HepG2 (cell line): ENCODE measurements at regions not wholly inside any gene's neighbourhood (a gene's known extent, or its start where the extent isn't known, plus 50 kb on each side); places are given as distances from the start of the nearest gene placed in this dataset.

Source experiments
- ATAC-seq: fragments of 200-7000 bp; cut with Tn5 transposase; 3 replicates; pipeline ENCODE4 v1.9.1; 2020; ENCODE audit warnings: mild to moderate bottlenecking, moderate library complexity
- BruUV-seq: library from RNA; stranded (reverse); fragments of 400-500 nt; replicated peaks from 2 replicates; lab custom pipeline; 2021; lab: Mats Ljungman, UMichigan
- CTCF ChIA-PET: fragments of 300-600 bp; formaldehyde crosslinking; extraction: SDS; loops from one replicate; lab custom pipeline; 2021; ENCODE audit warnings: low total read pairs, inconsistent platforms, low intra/inter-chr PET ratio; lab: Yijun Ruan, JAX
- POLR2A ChIA-PET: fragments of 350-600 bp; sonication (Branson Sonifier 250); formaldehyde crosslinking; loops from one replicate; lab custom pipeline; 2020; ENCODE audit warnings: antibody characterized with exemption, inconsistent platforms; lab: Yijun Ruan, JAX
- DNase-seq: peaks from one replicate; pipeline ENCODE4 v3.0.0-alpha.2; 2015; ENCODE audit warnings: low spot score
- FAIRE-seq: peaks from 3 replicates; lab custom pipeline; 2011; peaks lifted over from hg19 to GRCh38; lab: Jason Lieb, UNC
- H2AFZ ChIP-seq: one replicate; pipeline ENCODE4 v1.6.1; 2011; ENCODE audit warnings: low read length, inconsistent platforms
- H3K27ac ChIP-seq: fragments of 300-600 bp; 3 replicates; pipeline ENCODE4 v1.8.0; 2011; ENCODE audit warnings: mixed run types, mild to moderate bottlenecking, mixed read lengths, low read length, inconsistent platforms; ENCODE audit not compliant: insufficient read depth; ENCODE audit errors: extremely low read length
- H3K27me3 ChIP-seq, 2 experiments: fragments of 200-600 bp in 1 of 2; 2 replicates in 1 of 2; 3 replicates in 1 of 2; pipeline versions ENCODE4 v1.6.0 to v1.8.0; 2011; ENCODE audit warnings: low read length in 2 of 2, mild to moderate bottlenecking in 2 of 2, moderate library complexity in 2 of 2, inconsistent platforms in 1 of 2; ENCODE audit not compliant: insufficient read depth in 2 of 2, control insufficient read depth in 1 of 2
- H3K36me3 ChIP-seq, 2 experiments: fragments of 200-600 bp in 1 of 2; replicated peaks in 1 of 2; 2 replicates in 1 of 2; 3 replicates in 1 of 2; pipeline versions ENCODE4 v1.5.1 to v1.8.0; 2011; ENCODE audit warnings: low read length in 2 of 2, inconsistent platforms in 1 of 2; ENCODE audit not compliant: insufficient read depth in 2 of 2, control insufficient read depth in 1 of 2
- H3K4me1 ChIP-seq: 2 replicates; pipeline ENCODE4 v1.5.1; 2012; ENCODE audit warnings: low read length, inconsistent platforms; ENCODE audit not compliant: insufficient read depth
- H3K4me2 ChIP-seq: 2 replicates; pipeline ENCODE4 v1.6.0; 2011; ENCODE audit warnings: low read depth, low read length, inconsistent platforms
- H3K4me3 ChIP-seq, 3 experiments: fragments of 200-600 bp in 1 of 3; sonication (generic), shearing (Covaris generic) in 1 of 3; replicated peaks in 1 of 3; 2 replicates each; pipeline ENCODE4 v1.5.1; 2011 to 2016; ENCODE audit warnings: low read length in 3 of 3, inconsistent platforms in 2 of 3, low read depth in 2 of 3, mild to moderate bottlenecking in 2 of 3, control low read depth in 1 of 3, mixed read lengths in 1 of 3; ENCODE audit not compliant: insufficient read depth in 1 of 3
- H3K79me2 ChIP-seq: one replicate; pipeline ENCODE4 v1.6.1; 2011; ENCODE audit warnings: low read length, inconsistent platforms; ENCODE audit not compliant: insufficient read depth
- H3K9ac ChIP-seq: 2 replicates; pipeline ENCODE4 v1.6.0; 2011; ENCODE audit warnings: mild to moderate bottlenecking, low read depth, low read length, inconsistent platforms; ENCODE audit not compliant: insufficient read depth
- H3K9me3 ChIP-seq: 2 replicates; pipeline ENCODE4 v1.5.1; 2012; ENCODE audit warnings: mild to moderate bottlenecking, low read length
- H4K20me1 ChIP-seq: 2 replicates; pipeline ENCODE4 v1.6.0; 2011; ENCODE audit warnings: inconsistent platforms, mild to moderate bottlenecking, low read length, moderate library complexity; ENCODE audit not compliant: insufficient read depth
- ASH2L ChIP-seq: fragments of 300-600, 200-600 bp; sonication (generic); IDR thresholded peaks from 2 replicates; pipeline ENCODE4 v1.7.0; 2017; ENCODE audit warnings: low read depth, mild to moderate bottlenecking, moderate library complexity, mixed read lengths, low read length; ENCODE audit not compliant: insufficient read length
- CBFB ChIP-seq: sonication (generic); formaldehyde crosslinking; IDR thresholded peaks from 2 replicates; pipeline ENCODE4 v1.4.0; 2020; ENCODE audit warnings: missing genetic modification reagents
- HOXA5 ChIP-seq: sonication (generic); formaldehyde crosslinking; IDR thresholded peaks from 2 replicates; pipeline ENCODE4 v1.4.0; 2020; ENCODE audit warnings: missing genetic modification reagents
- KLF9 ChIP-seq: IDR thresholded peaks from 2 replicates; pipeline ENCODE4 v1.6.1; 2016; ENCODE audit warnings: low read depth
- MTA1 ChIP-seq: sonication (generic); formaldehyde crosslinking; IDR thresholded peaks from 2 replicates; pipeline ENCODE4 v1.4.0; 2020; ENCODE audit warnings: missing genetic modification reagents, mild to moderate bottlenecking, borderline replicate concordance
- PCBP2 ChIP-seq: fragments of 200-400 bp; formaldehyde crosslinking; optimal IDR thresholded peaks from 2 replicates; pipeline ENCODE3; 2018; ENCODE audit warnings: low read length, low read depth; ENCODE audit not compliant: poor library complexity, severe bottlenecking
- ZBTB7A ChIP-seq: sonication (generic); formaldehyde crosslinking; IDR thresholded peaks from 2 replicates; pipeline ENCODE4 v1.8.0; 2022; ENCODE audit warnings: mild to moderate bottlenecking, missing genetic modification reagents
- ZMYM4 ChIP-seq: sonication (generic); formaldehyde crosslinking; IDR thresholded peaks from 2 replicates; pipeline ENCODE4 v1.8.1; 2023; ENCODE audit warnings: mild to moderate bottlenecking, missing genetic modification reagents
- ZNF121 ChIP-seq: sonication (generic); formaldehyde crosslinking; IDR thresholded peaks from 2 replicates; pipeline ENCODE4 v1.5.0; 2020; ENCODE audit warnings: mild to moderate bottlenecking, missing genetic modification reagents
- ZNF180 ChIP-seq: sonication (generic); formaldehyde crosslinking; IDR thresholded peaks from 2 replicates; pipeline ENCODE4 v1.4.0; 2020; ENCODE audit warnings: low read depth, missing genetic modification reagents, borderline replicate concordance
- ZNF20 ChIP-seq: sonication (generic); formaldehyde crosslinking; IDR thresholded peaks from 2 replicates; pipeline ENCODE4 v1.4.0; 2020; ENCODE audit warnings: mild to moderate bottlenecking, moderate library complexity, missing genetic modification reagents
- ZNF331 ChIP-seq: sonication (generic); formaldehyde crosslinking; IDR thresholded peaks from 2 replicates; pipeline ENCODE4 v1.4.0; 2020; ENCODE audit warnings: missing genetic modification reagents
- ZNF333 ChIP-seq: sonication (generic); formaldehyde crosslinking; IDR thresholded peaks from 2 replicates; pipeline ENCODE4 v1.4.0; 2020; ENCODE audit warnings: mild to moderate bottlenecking, missing genetic modification reagents, borderline replicate concordance
- ZNF619 ChIP-seq: sonication (generic); formaldehyde crosslinking; IDR thresholded peaks from 2 replicates; pipeline ENCODE4 v1.4.0; 2020; ENCODE audit warnings: mild to moderate bottlenecking, missing genetic modification reagents
- ZNF724P ChIP-seq: sonication (generic); formaldehyde crosslinking; IDR thresholded peaks from 2 replicates; pipeline ENCODE4 v1.8.0; 2022; ENCODE audit warnings: missing genetic modification reagents, borderline replicate concordance
- WGBS: methylation state at CpG from one replicate; pipeline ENCODE4 v1.1.6; 2017; ENCODE audit warnings: low lambda C conversion rate; 5-methylcytosine and 5-hydroxymethylcytosine counted together
- in situ Hi-C: cut with HindIII; loops from 2 replicates; pipeline ENCODE4 v1.10.0; 2017; ENCODE audit warnings: low pct_unique_long_range_greater_than_20kb; ENCODE audit not compliant: extremely low pct_ligation_motif_present
- intact Hi-C: fragments of 100-400 bp; cut with micrococcal nuclease; formaldehyde crosslinking; loops from one replicate; pipeline ENCODE4 v1.10.0; 2022; ENCODE audit not compliant: unreplicated experiment
- TF ChIP-seq, protein P1 (sequence below): sonication (generic); formaldehyde crosslinking; conservative IDR thresholded peaks from 2 replicates; pipeline ENCODE4 v1.4.0; 2020; ENCODE audit warnings: missing genetic modification reagents
- TF ChIP-seq, protein P2 (sequence below): sonication (generic); formaldehyde crosslinking; IDR thresholded peaks from 2 replicates; pipeline ENCODE4 v1.4.0; 2020; ENCODE audit warnings: missing genetic modification reagents, borderline replicate concordance
- TF ChIP-seq, protein P3 (sequence below): IDR thresholded peaks from 2 replicates; pipeline ENCODE4 v1.6.1; 2016; ENCODE audit warnings: low read depth, borderline replicate concordance
- TF ChIP-seq, protein P4 (sequence below): IDR thresholded peaks from 2 replicates; pipeline ENCODE4 v1.6.1; 2016

DNA sequence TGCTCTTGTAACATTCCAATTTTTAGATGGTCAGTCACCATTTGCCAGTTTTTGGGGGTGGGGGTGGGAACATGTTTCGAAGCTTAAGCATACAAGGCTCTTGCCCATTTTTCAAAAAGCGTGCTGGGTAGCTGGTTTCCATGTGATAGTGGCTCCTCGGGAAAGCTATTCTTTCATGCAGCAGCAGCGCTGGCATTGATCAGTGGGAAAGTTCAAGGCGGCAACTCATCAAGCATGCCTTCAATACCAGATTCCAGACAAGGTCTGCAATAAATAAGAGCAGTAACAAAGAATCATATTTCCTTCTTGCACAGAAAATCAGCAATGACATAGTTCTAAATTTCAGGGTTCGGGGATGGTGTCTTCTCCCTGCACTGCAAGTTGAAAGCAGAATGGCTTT is 133.5 kb upstream of the ONECUT1 start (continued):
- TF ChIP-seq CBFB = no peak

DNA sequence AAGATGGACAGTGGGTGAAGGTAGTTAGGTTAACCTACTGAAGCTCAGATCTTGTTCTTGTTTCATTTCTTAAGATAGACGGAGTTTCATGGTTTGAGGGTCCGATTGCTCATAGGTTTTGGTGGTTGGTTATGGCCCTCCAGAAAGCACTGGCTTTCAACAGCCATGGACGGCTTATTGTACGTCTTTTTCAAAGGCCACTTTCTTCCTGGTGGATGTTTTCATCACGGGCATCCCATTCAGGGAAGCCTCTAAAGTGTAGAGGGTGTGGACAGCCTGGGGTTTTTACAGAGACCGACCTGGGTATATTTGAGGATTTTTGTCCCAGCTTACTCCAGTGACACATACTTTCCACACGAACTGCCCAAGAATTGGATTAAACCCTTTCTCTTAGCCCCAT is 132.7 kb upstream of the ONECUT1 start:
- Histone ChIP-seq H3K4me2 (no peak overlapping the region), H3K27ac (no peak overlapping the region), H3K9ac (no peak overlapping the region), H3K9me3 (no peaks in the 10 kb centered on the region), H2AFZ (no peak overlapping the region), H3K36me3 (no peaks in the 10 kb centered on the region), H3K4me1 (no peaks in the 10 kb centered on the region), H3K4me3 (no peak overlapping the region), H4K20me1 (no peaks in the 10 kb centered on the region), H3K79me2 (no peaks in the 10 kb centered on the region), H3K27me3 (no peaks in the 10 kb centered on the region)
- no peak for FAIRE-seq
- ChIA-PET CTCF (no interaction called here), POLR2A (no interaction called here)
- intact Hi-C loops (no loop called here), in situ Hi-C loops (no loop called here)
- BruUV-seq = no TSS peak
- ATAC-seq = no peak
- WGBS = 53% methylated on average over 7 of the region's 7 CpGs
- no peak for DNase-seq
- TF ChIP-seq ASH2L (no peak), PCBP2 (no peak), ZNF619 (no peak), KLF9 (CRISPR knock-in tag) (no peak), HOXA5 (CRISPR knock-in tag) (no peak), ZBTB7A (CRISPR knock-in tag) (no peak), ZMYM4 (CRISPR knock-in tag) (no peak), ZNF333 (CRISPR knock-in tag) (no peak), ZNF180 (CRISPR knock-in tag) (no peak), ZNF20 (CRISPR knock-in tag) (no peak), ZNF724P (CRISPR knock-in tag) (no peak), MTA1 (CRISPR knock-in tag) (no peak), ZNF121 (CRISPR knock-in tag) (no peak), ZNF331 (CRISPR knock-in tag) (no peak)
- TF ChIP-seq, protein P1, sequence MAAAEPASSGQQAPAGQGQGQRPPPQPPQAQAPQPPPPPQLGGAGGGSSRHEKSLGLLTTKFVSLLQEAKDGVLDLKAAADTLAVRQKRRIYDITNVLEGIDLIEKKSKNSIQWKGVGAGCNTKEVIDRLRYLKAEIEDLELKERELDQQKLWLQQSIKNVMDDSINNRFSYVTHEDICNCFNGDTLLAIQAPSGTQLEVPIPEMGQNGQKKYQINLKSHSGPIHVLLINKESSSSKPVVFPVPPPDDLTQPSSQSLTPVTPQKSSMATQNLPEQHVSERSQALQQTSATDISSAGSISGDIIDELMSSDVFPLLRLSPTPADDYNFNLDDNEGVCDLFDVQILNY (CRISPR knock-in tag) = no peak
- TF ChIP-seq, protein P2, sequence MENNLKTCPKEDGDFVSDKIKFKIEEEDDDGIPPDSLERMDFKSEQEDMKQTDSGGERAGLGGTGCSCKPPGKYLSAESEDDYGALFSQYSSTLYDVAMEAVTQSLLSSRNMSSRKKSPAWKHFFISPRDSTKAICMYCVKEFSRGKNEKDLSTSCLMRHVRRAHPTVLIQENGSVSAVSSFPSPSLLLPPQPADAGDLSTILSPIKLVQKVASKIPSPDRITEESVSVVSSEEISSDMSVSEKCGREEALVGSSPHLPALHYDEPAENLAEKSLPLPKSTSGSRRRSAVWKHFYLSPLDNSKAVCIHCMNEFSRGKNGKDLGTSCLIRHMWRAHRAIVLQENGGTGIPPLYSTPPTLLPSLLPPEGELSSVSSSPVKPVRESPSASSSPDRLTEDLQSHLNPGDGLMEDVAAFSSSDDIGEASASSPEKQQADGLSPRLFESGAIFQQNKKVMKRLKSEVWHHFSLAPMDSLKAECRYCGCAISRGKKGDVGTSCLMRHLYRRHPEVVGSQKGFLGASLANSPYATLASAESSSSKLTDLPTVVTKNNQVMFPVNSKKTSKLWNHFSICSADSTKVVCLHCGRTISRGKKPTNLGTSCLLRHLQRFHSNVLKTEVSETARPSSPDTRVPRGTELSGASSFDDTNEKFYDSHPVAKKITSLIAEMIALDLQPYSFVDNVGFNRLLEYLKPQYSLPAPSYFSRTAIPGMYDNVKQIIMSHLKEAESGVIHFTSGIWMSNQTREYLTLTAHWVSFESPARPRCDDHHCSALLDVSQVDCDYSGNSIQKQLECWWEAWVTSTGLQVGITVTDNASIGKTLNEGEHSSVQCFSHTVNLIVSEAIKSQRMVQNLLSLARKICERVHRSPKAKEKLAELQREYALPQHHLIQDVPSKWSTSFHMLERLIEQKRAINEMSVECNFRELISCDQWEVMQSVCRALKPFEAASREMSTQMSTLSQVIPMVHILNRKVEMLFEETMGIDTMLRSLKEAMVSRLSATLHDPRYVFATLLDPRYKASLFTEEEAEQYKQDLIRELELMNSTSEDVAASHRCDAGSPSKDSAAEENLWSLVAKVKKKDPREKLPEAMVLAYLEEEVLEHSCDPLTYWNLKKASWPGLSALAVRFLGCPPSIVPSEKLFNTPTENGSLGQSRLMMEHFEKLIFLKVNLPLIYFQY = no peak
- TF ChIP-seq, protein P3, sequence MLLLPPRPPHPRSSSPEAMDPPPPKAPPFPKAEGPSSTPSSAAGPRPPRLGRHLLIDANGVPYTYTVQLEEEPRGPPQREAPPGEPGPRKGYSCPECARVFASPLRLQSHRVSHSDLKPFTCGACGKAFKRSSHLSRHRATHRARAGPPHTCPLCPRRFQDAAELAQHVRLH (CRISPR knock-in tag) = no peak
- TF ChIP-seq, protein P4, sequence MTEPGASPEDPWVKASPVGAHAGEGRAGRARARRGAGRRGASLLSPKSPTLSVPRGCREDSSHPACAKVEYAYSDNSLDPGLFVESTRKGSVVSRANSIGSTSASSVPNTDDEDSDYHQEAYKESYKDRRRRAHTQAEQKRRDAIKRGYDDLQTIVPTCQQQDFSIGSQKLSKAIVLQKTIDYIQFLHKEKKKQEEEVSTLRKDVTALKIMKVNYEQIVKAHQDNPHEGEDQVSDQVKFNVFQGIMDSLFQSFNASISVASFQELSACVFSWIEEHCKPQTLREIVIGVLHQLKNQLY (CRISPR knock-in tag) = no peak
